NCI-H774 (cell line): ENCODE measurements at regions not wholly inside any gene's neighbourhood (a gene's known extent, or its start where the extent isn't known, plus 50 kb on each side); places are given as distances from the start of the nearest gene placed in this dataset.
"Not testable (repeated sequence)": the region's sequence is repeated elsewhere in the genome, so short reads cannot be mapped to it uniquely, and the experiment has no call there.

Experiments
- DNase-seq: peaks from one replicate; lab custom pipeline; 2025; lab: John Stamatoyannopoulos, UW

GRCh38 chr6:25160134-25160533, 119.0 kb upstream of the CARMIL1 start:
- DNase-seq: not testable (repeated sequence)

GRCh38 chr6:25165177-25165576, 114.0 kb upstream of the CARMIL1 start:
- peak; percentile 19 for DNase-seq

GRCh38 chr6:25165800-25166199, 113.4 kb upstream of the CARMIL1 start:
- no peak for DNase-seq

- peak; percentile 21 for DNase-seq
Measured at GRCh38 chr6:25166955-25167748, 112.0 kb upstream of the CARMIL1 start.

DNA sequence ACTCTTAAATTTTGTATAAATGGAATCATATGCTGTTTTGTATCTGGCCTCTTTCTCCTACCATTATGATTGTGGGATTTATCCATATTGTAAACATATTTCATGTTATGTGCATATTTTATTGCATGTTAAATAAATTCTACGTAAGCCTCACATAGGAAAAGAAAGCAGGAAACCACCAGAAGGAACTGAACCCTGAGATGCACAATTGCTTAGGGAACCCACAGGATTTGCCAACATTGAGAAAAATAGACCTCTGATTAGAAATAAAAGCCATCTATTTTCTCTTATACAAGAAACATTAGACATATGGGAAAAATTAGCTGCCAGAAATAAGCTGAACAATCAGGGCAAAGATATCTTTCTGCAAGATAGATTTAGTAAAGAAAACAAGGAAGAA, 111.2 kb upstream of the CARMIL1 start:
- no peak for DNase-seq

DNA sequence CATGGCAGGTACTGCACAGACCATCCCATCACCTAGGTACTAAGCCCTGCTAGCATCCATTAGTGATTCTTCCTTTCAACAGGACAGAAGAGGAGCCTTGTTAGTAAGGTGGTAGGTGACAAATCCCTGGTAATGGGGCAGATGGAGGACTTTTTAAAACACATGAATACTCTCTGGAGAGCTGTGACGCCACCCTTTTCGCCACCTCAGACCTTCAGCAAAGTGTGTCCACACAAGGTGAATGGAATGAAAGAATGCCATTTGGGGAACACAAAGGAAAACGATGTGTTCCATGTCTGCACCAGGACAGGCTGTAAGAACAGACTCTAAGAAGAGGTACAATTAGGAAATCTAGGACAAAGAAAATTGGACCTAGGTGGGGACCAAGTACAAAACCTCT, 110.5 kb upstream of the CARMIL1 start:
- DNase-seq: no peak

- DNase-seq: no peak
Measured at GRCh38 chr6:25169553-25169952, 109.6 kb upstream of the CARMIL1 start.

- DNase-seq: no peak
Measured at GRCh38 chr6:25169961-25170360, 109.2 kb upstream of the CARMIL1 start.

- no peak for DNase-seq
Measured at GRCh38 chr6:25170640-25171039, 108.5 kb upstream of the CARMIL1 start.

DNA sequence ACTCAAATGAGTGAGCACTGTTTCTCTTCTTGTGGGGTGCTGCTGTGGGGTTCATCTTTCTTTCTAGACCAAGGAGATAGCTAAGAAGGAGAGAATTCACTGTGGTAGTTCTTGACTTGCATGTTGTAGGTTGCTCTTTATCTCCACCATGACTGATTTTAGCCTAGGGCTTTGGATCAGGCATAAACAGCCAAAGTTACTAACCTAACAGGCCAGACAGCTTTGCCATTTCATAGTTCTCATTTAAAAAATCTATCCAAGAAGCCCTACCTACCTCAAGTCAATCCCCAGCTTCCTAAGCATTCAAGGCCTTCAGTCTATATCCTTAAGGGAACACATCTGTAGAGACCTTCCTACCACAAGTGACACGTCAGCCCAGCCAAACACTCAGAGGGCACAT, 107.9 kb upstream of the CARMIL1 start:
- no peak for DNase-seq

DNA sequence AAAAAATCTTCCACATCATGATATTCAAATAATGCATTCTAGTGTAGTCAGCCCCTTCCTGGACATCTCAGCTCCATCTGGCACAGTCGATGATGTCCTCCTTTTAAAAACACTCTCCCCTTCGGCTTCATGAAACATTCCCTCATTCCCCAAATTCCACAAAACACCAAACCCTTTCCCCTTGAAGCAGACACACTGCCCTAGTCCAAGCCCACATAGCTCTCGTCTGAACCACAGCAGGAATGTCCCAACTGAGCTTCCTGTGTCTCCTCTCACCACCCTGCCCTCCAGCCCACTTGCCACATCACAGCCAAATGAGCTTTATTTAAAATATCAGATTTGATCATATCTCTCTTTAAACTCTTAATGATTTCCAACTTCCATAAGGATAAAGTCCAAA, 106.4 kb upstream of the CARMIL1 start:
- no peak for DNase-seq

DNA sequence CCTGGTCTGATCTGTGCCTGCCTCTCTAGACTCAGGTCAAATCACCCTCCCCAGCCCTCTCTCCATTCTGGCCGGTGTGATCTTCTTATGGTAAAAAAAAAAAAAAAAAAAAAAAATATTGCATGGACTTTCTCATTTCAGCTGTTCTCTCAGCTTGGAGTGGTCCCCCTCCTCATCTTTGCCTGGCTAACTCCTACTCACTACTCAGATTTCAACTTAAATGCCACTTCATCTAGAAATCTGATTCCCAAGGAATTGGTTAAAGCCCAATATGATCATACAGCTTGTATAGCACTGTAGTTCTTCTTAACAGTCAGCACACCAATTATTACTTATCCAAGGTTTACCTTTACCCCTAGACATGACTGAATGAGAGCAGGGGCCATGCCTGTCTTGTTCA, 105.9 kb upstream of the CARMIL1 start:
- DNase-seq: no peak

GRCh38 chr6:25173951-25174474, 105.2 kb upstream of the CARMIL1 start:
- peak; percentile 22 for DNase-seq

GRCh38 chr6:25174678-25175077, 104.5 kb upstream of the CARMIL1 start:
- no peak for DNase-seq

DNA sequence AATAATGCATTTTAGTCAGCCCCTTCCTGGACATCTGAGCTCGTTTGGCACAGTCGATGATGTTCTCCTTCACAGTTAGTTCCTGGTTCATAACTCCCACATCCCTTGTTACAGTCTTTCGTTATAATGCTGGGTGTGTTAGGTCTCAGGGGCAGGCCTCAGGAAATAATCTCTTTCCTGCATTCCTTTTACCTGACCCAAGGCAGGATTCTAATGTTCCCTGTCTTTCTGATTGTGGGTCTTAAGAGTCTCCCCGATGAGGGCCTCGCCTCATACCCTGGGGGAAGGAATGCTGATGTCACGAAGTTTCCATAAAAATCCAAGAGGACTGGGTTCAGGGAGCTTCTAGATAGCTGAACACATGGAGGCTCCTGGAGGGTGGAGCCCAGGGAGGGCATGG, 104.0 kb upstream of the CARMIL1 start:
- DNase-seq: no peak

- DNase-seq: no peak
Measured at GRCh38 chr6:25175681-25176080, 103.5 kb upstream of the CARMIL1 start.

DNA sequence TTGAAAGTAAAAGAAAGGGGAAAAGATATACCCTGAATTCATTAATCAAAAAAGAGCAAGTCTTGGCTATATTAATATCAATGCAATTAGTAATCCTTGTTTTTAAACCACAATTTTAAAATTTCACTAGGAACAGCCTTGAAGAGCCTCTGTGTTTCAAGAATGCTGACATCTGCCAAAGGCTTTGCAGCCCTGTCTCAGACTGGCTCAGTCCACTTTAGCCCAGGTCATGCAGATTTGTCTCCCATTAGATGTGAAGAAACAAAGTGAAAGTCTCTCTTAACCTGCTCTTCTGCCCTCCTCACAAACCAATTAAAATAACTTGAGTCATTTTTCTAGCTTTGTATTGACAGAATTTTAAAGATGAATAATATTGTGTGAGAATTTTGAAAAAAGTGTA, 102.7 kb upstream of the CARMIL1 start:
- no peak for DNase-seq

DNA sequence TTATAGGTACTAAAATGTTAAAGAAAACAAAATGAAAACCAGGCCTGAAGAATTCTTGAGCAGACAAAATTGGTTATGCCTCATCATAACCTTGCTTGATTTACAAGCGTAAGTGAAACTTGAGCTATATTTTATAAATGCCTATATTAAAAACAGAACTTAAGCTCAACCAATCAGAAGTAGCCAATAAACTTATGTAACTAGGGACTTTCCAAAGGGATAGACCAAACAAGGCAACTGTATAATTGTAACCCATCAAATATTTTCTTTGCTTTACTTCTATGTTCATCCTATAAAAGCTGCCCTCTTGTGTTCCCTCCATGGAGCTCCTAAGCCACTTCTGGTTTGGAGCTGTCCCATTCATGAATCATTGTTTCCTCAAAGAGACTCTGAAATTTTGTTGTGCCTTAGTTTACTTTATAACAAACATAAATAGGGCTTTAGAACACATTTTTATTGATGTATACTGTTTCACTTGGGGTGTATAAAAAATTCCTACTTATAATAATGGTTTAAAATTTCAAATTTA, 101.6 kb upstream of the CARMIL1 start:
- DNase-seq: no peak

GRCh38 chr6:25178336-25179035, 100.7 kb upstream of the CARMIL1 start:
- no peak for DNase-seq

- DNase-seq: no peak
Measured at GRCh38 chr6:25179051-25179778, 100.0 kb upstream of the CARMIL1 start.

DNA sequence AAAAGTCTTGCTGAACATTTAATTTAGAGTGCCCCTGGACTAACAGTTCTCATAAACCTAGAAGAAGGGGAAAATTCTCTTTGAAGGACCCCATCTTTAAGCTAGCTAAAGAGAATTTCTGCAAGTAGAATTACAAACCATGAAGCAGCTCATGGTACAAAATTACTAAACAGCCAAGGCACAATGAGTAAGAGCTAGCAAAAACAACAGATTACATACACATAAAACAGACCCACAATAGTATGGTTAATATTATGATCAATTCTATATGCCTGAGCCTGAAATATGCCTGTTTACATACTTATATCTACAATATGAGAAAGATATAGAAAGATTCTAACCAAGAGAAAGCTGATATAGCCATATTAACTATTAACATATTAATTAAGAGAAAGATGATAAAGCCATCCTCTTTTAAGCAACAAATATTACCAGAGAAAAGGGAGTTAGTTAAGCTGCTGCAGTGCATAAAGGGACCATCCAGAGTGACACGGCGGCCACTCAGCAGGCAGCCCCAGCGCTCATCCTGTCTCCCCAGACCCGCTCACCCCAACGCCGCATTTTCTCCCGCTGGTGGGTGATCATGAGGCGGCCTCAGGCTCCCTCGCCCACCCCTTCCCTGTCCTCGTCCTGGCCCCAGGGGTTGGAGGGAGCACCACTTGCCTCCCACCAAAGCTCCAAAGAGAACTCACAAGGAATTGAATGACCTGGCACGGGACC, 98.4 kb upstream of the CARMIL1 start:
- no peak for DNase-seq

DNA sequence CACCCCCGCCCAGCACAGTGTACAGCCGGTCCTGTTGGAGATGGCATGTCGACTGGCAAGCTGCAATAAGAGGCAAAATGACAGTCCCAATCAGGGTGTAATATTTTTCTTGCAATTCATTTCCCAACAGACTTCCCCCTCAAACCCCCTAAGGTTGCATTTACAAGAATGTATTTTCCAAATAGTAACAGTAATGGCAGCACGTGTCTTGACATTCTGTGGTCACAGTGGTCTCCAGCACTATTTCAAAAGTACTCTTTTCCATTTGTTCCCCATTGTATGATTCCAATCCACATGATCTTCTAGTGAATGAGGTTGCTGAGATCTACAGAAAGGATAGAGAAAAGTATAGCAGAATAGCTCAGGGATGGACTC, 97.8 kb upstream of the CARMIL1 start:
- no peak for DNase-seq
